ENCODE measurements at regions not wholly inside any gene's neighbourhood (a gene's known extent, or its start where the extent isn't known, plus 50 kb on each side); places are given as distances from the start of the nearest gene placed in this dataset.

DNA sequence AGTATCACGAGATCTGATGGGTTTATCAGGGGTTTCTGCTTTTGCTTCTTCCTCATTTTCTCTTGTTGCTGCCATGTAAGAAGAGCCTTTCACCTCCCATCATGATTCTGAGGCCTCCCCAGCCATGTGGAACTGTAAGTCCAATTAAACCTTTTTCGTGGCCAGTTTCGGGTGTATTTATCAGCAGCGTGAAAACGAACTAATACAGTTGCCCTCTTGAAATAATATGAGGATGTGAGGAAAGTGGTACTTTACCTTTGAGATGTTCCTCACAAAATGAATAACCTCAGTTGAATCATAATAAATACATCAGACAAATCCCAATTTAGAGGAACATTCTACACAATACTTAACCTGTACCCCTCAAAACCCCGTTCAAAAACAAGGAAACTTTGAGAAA, 356.4 kb downstream of the CPS1 start:
- H3K27ac ChIP-seq (ENCODE audit: control insufficient read depth, insufficient read depth, low read length), result no peak overlapping the region
- no peak for TF ChIP-seq CTCF (optimal IDR thresholded peaks at IDR 0.05 in 1 of 3, IDR thresholded peaks at IDR 0.05 in 1 of 3, conservative IDR thresholded peaks at IDR 0.05 in 1 of 3; ENCODE audit: extremely low read depth in 1 of 3, insufficient read depth in 2 of 3, low read length in 3 of 3)
- no peak for TF ChIP-seq EZH2 (IDR thresholded peaks at IDR 0.05; ENCODE audit: low read length)
- no peak overlapping the region for H3K4me3 ChIP-seq (ENCODE audit: control insufficient read depth in 2 of 3, extremely low read depth in 1 of 3, insufficient read depth in 2 of 3, low read depth in 1 of 3, low read length in 3 of 3)
- H3K27me3 ChIP-seq (ENCODE audit: control insufficient read depth, extremely low read depth, insufficient read depth, low read length), result no peaks in the 10 kb centered on the region
- H3K9me3 ChIP-seq (ENCODE audit: control insufficient read depth, low read depth, low read length), result no peaks in the 10 kb centered on the region
- dilution Hi-C loops (cut with MboI; ENCODE audit: extremely low pct_ligation_motif_present, low sequenced_read_pairs), result no loop called here
- H3K9ac ChIP-seq (ENCODE audit: control insufficient read depth, extremely low read depth, insufficient read depth, low read length), result no peak overlapping the region
- H3K36me3 ChIP-seq (ENCODE audit: control insufficient read depth in 2 of 2, extremely low read depth in 1 of 2, insufficient read depth in 2 of 2, low read length in 2 of 2), result no peaks in the 10 kb centered on the region
- no peaks in the 10 kb centered on the region for H3K4me1 ChIP-seq (ENCODE audit: control insufficient read depth, extremely low read depth, insufficient read depth, low read length)
- no peaks in the 10 kb centered on the region for H3K79me2 ChIP-seq (ENCODE audit: control insufficient read depth, insufficient read depth, low read length)
- FAIRE-seq (no peak), DNase-seq (ENCODE audit: low read depth, low spot score) (no peak)
- H3K9me1 ChIP-seq (ENCODE audit: control insufficient read depth, extremely low read depth, insufficient read depth, low read length), result no peaks in the 10 kb centered on the region
- H2AFZ ChIP-seq (ENCODE audit: control insufficient read depth, low read length), result no peak overlapping the region
- no peaks in the 10 kb centered on the region for H4K20me1 ChIP-seq (ENCODE audit: control insufficient read depth, extremely low read depth, insufficient read depth, low read length)
- H3K4me2 ChIP-seq (ENCODE audit: control insufficient read depth, extremely low read depth, insufficient read depth, low read depth, low read length), result no peak overlapping the region

DNA sequence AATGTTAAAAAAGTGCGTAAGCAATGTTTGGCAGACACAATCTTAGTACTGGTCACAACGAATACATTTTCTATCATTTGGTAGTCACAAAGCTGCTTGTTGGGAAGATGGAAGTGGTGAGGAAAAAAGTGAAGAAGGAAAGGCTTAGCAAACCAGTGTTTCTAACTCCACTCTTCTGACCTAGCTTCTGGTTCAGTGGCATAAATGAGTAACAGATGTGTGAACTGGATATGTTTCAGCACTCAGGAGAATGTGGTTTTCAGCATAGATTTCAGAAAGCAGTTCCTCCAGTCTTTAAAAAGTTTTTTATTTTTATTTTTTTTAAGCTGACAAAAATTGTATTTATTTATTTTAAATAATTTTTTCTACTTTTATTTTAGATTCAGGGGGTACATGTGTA, 357.1 kb downstream of the CPS1 start:
- Histone ChIP-seq H4K20me1 (ENCODE audit: control insufficient read depth, extremely low read depth, insufficient read depth, low read length) (no peaks in the 10 kb centered on the region), H3K9ac (ENCODE audit: control insufficient read depth, extremely low read depth, insufficient read depth, low read length) (no peak overlapping the region), H3K36me3 (ENCODE audit: control insufficient read depth in 2 of 2, extremely low read depth in 1 of 2, insufficient read depth in 2 of 2, low read length in 2 of 2) (no peaks in the 10 kb centered on the region), H3K27me3 (ENCODE audit: control insufficient read depth, extremely low read depth, insufficient read depth, low read length) (no peaks in the 10 kb centered on the region), H3K9me1 (ENCODE audit: control insufficient read depth, extremely low read depth, insufficient read depth, low read length) (no peaks in the 10 kb centered on the region), H3K4me1 (ENCODE audit: control insufficient read depth, extremely low read depth, insufficient read depth, low read length) (no peaks in the 10 kb centered on the region), H3K9me3 (ENCODE audit: control insufficient read depth, low read depth, low read length) (no peaks in the 10 kb centered on the region), H3K27ac (ENCODE audit: control insufficient read depth, insufficient read depth, low read length) (no peak overlapping the region), H3K4me2 (ENCODE audit: control insufficient read depth, extremely low read depth, insufficient read depth, low read depth, low read length) (no peak overlapping the region), H3K79me2 (ENCODE audit: control insufficient read depth, insufficient read depth, low read length) (no peaks in the 10 kb centered on the region), H2AFZ (ENCODE audit: control insufficient read depth, low read length) (no peak overlapping the region), H3K4me3 (ENCODE audit: control insufficient read depth in 2 of 3, extremely low read depth in 1 of 3, insufficient read depth in 2 of 3, low read depth in 1 of 3, low read length in 3 of 3) (no peak overlapping the region)
- no peak for DNase-seq (ENCODE audit: low read depth, low spot score)
- dilution Hi-C loops (cut with MboI; ENCODE audit: extremely low pct_ligation_motif_present, low sequenced_read_pairs), result no loop called here
- no peak for FAIRE-seq
- TF ChIP-seq EZH2 (IDR thresholded peaks at IDR 0.05; ENCODE audit: low read length) (no peak), CTCF (optimal IDR thresholded peaks at IDR 0.05 in 1 of 3, IDR thresholded peaks at IDR 0.05 in 1 of 3, conservative IDR thresholded peaks at IDR 0.05 in 1 of 3; ENCODE audit: extremely low read depth in 1 of 3, insufficient read depth in 2 of 3, low read length in 3 of 3) (no peak)

All from keratinocyte (primary cell).